22Rv1 (cell line): ENCODE measurements at regions not wholly inside any gene's neighbourhood (a gene's known extent, or its start where the extent isn't known, plus 50 kb on each side); places are given as distances from the start of the nearest gene placed in this dataset.

ENCODE experiments used
- CTCF ChIP-seq: fragments of 450-650 bp; IDR thresholded peaks from 2 replicates; pipeline ENCODE4 v1.5.1; 2017; ENCODE audit warnings: mild to moderate bottlenecking
- ZFX ChIP-seq: fragments of 450-650 bp; IDR thresholded peaks from 2 replicates; pipeline ENCODE4 v1.6.1; 2017; ENCODE audit warnings: antibody characterized with exemption, borderline replicate concordance

DNA sequence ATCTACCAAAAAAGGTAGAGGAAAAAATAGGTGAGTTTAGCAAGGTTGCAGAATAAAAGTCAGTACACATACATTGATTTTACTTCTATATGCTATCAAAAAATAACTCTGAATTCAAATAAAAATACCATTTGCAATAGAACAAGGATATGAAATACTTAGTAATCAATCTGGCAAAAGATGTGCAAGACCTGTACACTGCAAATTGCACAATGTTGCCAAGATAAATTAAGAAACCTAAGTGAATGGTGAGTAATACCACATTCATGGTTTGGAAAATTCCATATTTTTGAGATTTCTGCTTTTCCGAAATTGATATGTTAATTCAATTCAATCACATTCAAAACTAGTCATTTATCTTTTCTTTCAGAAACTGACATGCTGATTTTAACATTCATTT is 464.8 kb downstream of the EPHA3 start:
- TF ChIP-seq CTCF, result no peak
- TF ChIP-seq ZFX, result no peak
